ENCODE measurements at regions not wholly inside any gene's neighbourhood (a gene's known extent, or its start where the extent isn't known, plus 50 kb on each side); places are given as distances from the start of the nearest gene placed in this dataset.

DNA sequence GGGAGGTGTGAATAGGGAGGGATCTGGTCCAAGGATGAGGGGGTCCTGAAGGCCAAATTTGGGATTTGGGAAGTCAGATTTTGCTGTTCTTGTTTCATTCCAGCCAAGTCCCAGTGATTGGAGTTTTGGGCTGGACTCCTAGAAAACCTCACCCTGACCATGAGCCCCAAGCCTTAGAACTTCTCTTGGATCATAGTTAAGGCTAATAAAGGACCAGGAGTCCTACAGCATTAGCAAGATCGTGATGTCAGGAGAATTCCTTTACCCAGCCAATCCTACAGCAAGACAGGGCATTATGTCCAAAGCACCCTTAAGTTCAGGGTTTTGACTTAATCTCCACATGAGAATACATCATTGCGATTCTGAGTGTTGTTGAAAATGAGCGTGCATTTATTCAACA lies 85.0 kb downstream of the SOX9 start:
- ChIA-PET POLR2A (no interaction called here), CTCF (no interaction called here)

DNA sequence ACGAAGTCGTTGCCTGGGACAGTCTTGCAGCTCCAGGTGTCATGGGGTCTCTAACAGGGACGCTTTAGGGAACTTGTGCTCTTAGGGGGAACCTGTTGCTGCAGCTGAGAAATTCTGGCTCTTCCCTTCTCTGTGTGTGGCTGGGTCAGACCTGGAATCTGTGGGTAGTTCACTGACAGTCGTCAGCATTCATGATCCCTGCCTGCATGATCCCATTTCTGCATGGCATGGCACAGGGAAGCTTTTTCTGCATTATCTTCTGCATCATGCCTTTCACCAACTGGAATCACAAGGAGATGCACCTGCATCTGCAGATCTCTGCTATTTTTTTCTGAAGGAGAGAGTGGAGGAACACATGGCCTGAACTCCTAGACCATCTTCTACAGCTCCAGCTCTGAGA lies 85.6 kb downstream of the SOX9 start:
- CTCF ChIA-PET: no interaction called here

DNA sequence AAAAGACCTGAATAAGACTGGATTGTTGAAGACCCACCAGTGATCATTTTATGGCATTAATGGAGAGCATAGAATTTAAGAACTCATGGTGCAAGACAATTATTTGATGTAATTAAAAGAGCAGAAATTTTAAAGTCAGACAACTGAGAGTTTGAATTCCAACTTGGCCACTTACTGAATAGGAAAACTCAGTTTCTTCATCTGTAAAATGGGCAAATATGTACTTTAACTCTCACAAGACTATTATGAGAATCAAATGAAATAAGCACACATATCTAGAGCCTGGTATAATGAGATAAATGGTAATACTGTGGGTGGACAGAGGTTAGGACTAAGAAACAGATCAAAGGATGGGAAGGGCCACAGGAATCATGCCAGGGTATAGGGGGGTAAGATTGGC lies 88.0 kb downstream of the SOX9 start:
- POLR2A ChIA-PET: no interaction called here

More for the DNA sequence above, 85.6 kb downstream of the SOX9 start:
- POLR2A ChIA-PET: no interaction called here

DNA sequence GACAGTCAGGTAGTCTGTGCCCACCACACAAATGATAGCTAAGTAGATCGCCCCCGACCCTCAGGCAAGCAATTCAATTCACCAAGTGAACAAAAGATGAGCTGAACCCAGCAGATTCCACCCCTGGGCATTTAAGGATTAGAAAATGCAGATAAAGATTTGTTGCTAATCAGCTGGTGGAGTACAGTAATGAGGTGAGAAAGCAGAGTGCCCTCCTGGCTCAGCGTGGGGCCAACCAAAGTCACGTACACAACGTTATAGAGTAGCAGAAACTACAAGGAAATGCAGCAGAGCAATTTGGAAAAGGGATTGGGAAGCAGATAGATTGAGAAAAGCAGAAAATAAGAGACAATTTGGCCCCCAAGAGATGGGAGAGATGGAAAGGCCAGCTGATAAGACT lies 91.2 kb downstream of the SOX9 start:
- ChIA-PET POLR2A (no interaction called here), CTCF (no interaction called here)

More for the DNA sequence above, 88.0 kb downstream of the SOX9 start:
- CTCF ChIA-PET: no interaction called here

DNA sequence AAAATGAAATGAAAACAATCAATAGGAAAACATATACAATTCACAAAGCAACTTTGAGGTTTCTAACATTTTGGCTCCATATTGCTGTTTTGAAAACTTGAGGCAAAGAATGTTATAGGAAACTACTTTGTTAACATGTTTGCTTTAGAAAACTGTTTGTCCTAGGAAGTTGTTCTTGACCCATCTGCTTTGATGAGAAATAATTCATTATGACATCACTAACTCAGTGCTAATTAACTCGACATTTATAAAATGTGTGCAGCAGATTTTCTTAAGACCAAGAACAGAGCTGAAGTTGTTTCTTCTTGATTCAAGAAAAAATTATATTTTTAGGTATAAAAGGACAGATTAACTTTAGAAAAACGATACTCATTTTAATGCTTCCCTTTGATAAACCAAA lies 94.7 kb downstream of the SOX9 start:
- CTCF ChIA-PET: no interaction called here
- POLR2A ChIA-PET: no interaction called here

DNA sequence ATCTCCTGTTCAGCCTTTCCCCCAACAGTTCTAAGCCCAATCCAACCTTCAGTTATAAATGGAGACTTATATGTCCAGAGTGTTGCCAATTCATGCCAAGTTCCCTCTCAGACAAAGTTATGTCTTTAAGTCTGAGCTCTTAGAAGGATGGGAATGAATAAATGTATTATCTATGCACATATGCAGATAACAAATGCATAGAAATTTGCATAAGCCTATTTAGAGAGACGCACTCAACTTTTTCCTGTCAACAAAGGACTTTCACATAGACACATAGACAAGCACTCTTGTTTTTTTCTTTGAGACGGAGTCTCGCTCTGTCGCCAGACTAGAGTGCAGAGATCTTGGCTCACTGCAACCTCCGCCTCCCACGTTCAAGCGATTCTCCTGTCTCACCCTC lies 95.1 kb downstream of the SOX9 start:
- CTCF ChIA-PET: no interaction called here
- POLR2A ChIA-PET: no interaction called here

DNA sequence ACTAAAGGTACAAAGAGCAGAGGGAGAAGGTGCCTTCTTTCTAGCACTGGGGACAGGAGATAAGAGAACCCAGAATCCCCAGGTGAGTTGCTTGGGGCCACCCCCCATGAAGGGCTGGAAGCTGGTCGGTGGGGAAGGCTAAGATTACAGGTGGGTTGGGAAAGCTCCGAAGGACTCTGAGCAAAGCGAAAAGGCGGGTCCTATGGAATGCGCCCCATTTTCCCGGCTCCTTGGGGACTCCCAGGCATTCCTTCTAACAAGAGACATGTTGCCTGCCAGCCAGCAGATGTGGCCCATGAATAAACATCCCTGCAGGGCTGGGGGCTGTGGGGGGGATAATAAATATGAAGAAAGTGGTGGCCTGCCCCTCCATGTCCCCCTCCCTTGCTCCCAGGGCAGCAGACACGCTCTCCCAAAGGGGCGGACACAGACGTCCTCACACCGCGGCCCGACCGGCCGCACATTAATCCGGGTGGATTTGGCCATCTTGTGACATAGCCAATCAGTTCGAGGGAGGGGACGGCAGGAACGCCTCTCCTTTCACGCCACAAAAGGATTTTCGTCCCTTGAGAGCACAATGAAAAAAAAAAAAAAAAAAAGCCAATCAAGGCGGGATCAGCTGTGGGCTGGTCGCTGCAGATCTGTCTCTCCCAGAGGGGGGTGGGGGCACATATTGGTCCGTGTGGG lies 98.5 kb downstream of the SOX9 start:
- ChIA-PET CTCF (no interaction called here), POLR2A (no interaction called here)

DNA sequence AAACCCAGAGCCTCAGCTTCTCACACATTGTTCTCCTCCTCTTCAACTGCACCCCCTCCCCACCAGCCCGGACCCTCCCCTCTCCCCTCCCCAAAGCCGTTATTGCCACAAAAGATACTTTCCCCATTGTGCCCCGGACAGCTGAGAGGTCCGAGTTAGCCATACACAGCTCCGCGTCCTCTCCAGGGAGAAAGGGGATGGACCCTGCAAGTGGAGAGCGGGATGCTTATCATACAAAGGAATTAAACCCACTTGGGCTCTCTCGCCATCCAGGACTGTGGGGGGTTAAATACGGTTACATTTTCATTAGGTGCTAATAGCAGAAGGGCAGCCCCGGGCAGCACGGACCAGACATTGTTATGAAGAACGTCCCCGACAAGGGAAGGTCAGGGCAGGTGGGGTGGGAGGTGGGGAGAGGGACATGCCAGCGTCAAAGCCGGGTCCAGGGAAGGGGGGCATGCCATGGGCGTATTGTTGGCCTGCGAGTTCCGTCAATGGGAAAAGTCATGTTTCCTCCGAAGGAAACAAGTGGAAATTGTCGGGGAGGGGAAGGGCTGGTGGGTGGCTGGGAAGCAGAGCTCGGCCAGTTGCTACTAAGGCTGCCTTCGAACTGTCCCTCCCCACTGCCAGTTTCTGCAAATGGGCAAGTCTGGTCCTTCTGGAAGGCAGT lies 99.1 kb downstream of the SOX9 start:
- POLR2A ChIA-PET: no interaction called here
- CTCF ChIA-PET: no interaction called here

DNA sequence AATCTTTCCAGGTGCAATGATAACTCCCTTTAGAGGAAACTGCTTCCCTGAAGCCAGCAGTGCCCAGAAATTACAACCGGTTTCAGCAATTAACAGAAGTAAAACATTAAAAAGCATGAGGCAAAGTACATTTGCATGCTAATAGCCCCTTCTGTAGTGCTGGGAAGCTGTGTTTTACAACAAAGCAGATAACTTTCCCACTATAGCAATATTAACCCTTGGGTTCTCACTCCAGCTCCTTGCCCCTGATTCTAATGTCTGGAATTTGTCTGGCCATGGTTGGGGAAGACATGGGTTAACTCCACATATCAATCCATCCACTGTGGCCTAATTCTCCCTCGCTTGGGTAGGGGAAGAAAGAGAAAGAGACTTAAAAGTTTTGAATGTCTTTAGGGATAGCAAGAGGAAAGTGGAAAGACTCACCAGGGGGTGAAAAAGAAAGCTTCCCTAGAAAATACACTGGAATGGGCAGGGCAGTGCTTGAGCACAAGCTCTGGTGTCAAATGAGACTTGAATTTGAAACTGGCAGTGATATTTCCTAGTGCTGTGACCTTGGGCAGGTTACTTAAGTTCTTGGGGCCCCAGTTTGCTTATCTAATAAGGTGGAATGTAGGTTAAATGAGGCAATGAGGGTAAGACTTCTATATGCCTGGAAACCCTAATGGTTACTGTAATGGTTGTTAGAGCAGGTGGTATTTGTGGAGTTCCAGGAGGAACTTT lies 102.0 kb downstream of the SOX9 start:
- CTCF ChIA-PET: no interaction called here
- POLR2A ChIA-PET: no interaction called here

DNA sequence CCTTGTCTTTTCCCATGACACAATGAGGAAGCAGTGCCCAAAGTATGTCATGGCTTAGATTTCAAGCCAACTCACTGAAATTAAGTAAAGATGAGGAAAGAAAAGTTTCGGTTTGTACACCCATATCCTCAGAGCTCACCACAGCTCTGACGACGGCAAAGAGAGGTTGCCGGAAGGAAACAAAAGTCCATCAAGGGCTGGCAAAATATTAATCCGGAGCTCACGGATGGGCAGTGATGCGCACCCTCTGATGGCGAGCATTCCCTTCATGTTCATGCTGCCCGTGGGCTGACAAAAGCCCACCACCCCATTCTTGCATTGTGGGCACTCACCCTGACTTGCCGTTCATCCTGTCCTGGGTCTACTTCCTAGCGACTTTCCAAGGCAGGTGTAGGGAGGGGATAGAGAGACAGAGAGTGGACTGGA lies 103.1 kb downstream of the SOX9 start:
- POLR2A ChIA-PET: no interaction called here
- CTCF ChIA-PET: interaction anchor here (0.7 kb wide), 1 partner anchor 57 kb away, joined by 4 read pairs; no protein-coding TSS in a partner anchor

DNA sequence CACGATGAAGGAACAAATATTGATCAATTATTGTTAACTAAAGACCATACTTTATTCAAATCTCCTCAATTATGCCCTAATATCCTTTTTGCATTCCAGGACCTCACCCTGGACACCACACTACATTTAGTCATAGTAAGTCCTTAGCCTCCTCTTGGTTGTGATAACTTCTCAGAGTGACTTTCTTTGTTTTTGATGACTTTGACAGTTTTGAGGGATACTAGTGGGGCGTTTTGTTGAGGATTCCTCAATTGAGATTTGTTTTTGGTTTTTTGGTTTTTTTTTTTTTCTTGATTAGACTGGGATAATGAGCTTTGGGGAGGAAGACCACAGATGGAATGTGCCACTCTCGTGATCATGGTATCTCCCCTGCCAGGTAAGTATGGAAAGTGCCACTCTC lies 105.5 kb downstream of the SOX9 start:
- POLR2A ChIA-PET: no interaction called here
- CTCF ChIA-PET: interaction anchor here (0.6 kb wide), 1 partner anchor 815 kb away, joined by 7 read pairs; no protein-coding TSS in a partner anchor

DNA sequence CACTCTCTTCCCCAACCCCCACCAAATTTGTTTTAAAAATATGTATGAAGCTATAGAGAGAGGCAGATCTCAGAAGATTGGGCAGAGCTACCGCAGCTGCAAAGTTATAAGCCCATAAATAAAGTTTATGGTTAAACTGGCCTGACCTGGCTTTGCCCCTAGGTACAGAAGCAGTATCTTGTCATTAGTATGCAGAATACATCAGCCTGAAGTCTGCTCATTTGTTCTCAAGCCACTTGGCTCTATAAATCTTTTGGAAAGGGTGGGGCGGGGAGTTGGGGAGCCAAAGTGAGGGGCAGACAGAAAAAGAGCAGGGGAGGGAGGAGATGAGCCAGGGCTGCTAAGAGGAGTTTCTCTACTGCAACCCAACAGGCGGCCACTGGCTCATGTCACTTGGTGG lies 113.2 kb downstream of the SOX9 start:
- POLR2A ChIA-PET: no interaction called here
- CTCF ChIA-PET: no interaction called here

DNA sequence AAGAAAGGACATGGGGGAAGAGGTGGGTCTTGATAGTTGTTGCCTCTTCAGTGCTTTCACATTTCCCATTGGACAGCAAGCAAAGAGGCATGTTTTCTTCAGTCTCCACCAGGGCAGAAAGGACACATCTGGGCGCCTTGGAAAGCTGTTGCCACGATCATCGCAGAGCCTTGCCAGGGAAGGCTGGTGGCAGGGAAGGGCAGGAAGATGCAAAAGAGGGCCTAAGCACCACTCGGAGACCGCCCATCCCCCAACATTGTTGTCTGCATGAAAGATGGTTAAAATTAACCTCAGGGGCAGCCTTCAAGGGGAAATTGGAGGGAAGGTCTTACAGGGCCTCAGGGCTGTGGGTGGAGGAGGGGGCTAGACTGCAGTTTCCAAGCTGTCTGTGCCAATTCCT lies 114.2 kb downstream of the SOX9 start:
- CTCF ChIA-PET: no interaction called here
- POLR2A ChIA-PET: no interaction called here

DNA sequence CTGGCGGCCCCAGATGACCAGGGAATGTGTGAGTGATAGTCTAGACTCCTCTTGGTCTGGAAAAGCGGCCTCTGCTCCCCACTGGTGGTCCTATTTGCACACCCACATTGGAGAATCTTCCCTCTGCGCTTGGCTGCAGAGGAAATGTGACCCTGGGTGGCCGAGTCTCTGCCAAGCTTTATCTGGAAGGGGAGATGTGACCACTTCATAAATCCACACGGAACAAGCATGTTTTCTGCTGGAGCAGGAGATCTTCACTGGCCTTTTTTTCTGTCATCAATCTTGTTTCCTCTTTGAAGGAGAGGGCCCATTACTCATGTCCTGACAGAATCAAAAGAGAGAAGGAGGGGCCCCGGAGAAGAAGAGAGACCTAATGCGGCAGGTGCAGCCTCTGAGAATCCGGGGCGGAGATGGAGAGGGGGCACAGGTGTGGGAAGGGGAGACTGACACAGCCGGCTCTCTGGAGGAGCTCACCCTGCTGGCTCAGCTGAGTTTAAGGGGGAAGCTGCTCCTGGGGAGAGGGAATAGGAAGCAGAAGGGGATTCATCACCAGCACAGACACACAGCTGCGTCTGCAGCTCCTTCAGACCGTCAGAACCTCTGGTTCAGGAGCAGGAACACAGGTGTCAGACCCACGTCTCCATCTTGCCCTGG lies 116.3 kb downstream of the SOX9 start:
- ChIA-PET POLR2A (no interaction called here), CTCF (no interaction called here)

DNA sequence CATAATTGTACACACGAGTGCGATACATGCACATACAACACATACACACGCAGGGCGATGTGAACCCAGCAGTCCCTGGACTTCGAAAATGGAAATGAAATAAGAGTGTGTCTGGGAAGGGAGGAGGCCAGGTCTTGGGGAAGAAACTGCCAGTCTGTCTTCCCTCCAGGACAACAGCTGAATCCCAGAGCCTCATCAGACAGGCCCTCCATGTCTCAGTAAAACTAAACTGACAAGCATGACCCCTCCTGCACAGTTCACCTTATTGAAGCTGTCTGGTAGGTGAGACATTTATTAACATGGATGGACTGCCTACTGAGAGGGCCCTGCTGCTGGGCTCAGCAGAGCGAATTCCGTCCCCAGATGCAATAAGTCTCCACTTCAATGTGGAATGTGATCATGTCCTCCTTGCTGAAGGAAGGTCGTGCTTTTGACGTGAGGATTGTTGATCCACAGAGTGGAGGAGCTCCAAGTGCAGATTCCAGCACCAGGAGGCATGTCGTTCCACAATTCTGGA lies 117.4 kb downstream of the SOX9 start:
- ChIA-PET CTCF (no interaction called here), POLR2A (no interaction called here)

DNA sequence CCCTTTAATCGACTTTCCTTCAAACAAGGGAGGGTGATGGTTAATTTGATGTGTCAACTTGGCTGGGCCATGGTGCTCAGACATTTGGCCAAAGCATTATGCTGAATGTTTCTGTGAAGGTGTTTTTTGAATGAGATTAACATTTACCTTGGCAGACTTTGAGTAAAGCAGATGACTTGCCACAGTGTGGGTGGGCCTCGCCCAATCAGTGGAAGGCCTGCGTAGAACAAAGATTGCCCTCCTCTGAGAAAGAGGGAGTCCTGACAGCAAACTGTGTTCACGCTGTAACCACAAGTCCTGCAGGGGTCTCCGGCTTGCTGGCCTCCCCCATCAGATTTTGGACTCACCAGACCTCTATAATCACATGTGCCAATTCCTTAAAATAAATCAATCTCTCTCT lies 118.7 kb downstream of the SOX9 start:
- CTCF ChIA-PET: no interaction called here
- POLR2A ChIA-PET: no interaction called here

DNA sequence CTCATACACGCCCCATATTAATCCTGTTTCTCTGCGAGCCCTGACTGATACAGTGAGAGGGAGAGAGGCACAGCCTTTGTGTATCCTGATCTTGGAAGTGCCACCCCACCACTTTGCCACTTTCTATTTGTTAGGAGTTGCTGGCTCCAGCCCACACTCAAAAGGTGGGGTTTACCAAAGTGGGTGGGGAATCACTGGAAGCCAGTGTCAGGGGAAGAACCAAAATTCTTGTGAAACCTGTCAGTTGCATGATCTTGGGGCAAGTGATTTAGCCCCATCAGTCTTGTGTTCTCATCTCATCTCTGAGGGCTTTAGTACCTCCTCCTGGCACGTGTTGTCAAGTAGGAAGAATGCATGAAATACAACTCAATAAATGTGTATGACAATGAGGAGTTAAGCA lies 119.5 kb downstream of the SOX9 start:
- ChIA-PET CTCF (no interaction called here), POLR2A (no interaction called here)

DNA sequence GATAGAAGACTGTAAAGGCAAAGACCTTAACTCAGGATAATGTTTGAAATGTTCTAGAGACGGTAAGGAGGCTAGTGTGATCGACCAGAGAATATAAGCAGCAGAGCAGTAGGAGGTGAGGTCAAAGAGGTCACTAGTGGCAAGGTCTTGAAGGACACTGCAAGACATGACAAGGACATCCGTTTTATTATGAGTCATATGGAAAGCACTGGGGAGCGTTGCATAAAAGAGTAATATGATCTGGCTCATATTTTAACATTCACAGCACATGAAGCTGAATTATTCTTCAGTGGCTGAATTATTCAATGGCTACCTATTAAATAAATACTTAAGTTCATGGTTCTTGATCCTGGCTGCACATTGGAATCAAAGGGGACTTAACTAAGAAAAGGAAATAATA lies 123.7 kb downstream of the SOX9 start:
- ChIA-PET CTCF (no interaction called here), POLR2A (no interaction called here)

DNA sequence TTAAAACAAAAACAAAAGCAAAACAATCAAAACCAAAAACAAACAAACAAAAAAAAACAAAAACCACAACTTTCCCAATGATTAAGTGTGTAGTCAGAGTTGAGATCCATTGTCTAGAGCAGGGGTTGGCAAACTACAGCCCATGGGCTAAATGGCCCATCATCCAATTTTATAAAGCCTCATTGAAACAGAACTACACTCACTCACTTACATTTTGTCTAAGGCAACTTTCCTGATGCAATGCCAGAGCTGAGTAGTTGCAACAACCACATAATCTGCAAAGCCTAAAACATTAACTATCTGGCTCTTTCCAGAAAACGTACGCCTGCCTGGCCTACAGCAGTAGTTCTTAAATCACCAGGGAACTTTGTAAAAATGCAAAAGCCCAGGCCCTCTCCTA lies 124.1 kb downstream of the SOX9 start:
- POLR2A ChIA-PET: no interaction called here
- CTCF ChIA-PET: no interaction called here

DNA sequence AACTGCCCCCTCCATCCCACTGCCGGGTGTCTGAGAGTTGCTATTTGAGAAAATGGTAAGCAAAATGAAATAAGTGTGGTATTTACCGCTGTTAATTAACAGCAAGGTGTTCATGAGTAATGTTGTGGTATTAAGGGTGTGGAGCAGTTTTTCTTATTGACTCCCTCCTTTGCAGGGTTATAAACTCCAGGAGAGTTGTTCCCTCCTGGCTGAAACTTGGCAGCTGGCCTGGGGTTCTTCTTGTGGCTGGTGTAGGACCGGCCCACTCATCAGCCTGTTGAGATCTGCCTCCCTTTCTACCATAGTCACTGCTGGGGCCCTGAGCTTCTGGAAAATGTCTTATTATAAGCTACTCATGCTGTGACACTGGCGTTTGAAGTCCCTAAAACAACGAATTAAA lies 128.6 kb downstream of the SOX9 start:
- ChIA-PET POLR2A (no interaction called here), CTCF (no interaction called here)

DNA sequence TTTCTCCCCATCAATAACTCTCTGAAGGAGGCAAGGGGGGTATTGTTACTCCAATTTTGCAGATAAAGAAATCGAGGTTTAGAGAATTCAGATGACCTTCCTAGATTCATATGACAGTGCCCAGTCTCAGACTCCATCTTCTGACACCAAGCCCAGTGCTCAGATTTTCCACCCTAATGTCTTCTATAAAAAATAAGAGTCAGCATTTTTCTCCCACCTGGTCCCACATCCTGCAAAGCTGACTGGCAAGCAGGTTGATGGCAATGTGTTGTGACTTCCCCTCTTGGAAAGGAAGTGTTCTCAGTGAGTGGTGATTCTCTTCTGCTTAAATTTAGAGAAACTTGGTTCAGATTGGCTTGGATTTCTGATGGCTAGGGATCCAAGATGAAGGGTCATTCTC lies 129.4 kb downstream of the SOX9 start:
- CTCF ChIA-PET: no interaction called here
- POLR2A ChIA-PET: no interaction called here

Data from activated CD8-positive, alpha-beta memory T cell treated with anti-CD3 and anti-CD28 coated beads for 36 hours (primary cell).